CD4-positive, alpha-beta T cell (primary cell): ENCODE measurements at regions not wholly inside any gene's neighbourhood (a gene's known extent, or its start where the extent isn't known, plus 50 kb on each side); places are given as distances from the start of the nearest gene placed in this dataset.

Experiments used
- ATAC-seq: fragments of 200-7000 bp; cut with Tn5 transposase; one replicate; pipeline ENCODE4 v1.10.0; 2022; ENCODE audit warnings: mild to moderate bottlenecking; ENCODE audit not compliant: poor library complexity
- CTCF ChIA-PET: fragments of 350-600 bp; sonication (Branson Sonifier 250); formaldehyde crosslinking; loops from one replicate; lab custom pipeline; 2021; ENCODE audit warnings: antibody characterized with exemption, inconsistent platforms; lab: Charles Lee
- POLR2A ChIA-PET: fragments of 350-600 bp; sonication (Branson Sonifier 250); formaldehyde crosslinking; loops from one replicate; lab custom pipeline; 2021; ENCODE audit warnings: antibody characterized with exemption, inconsistent platforms; lab: Charles Lee
- DNase-seq, 14 experiments: peaks; one replicate each; pipeline ENCODE4 v3.0.0-alpha.2; 2013 to 2020; ENCODE audit warnings: mixed read lengths in 2 of 14
- H3K27ac ChIP-seq, 2 donors: one replicate each; pipeline versions ENCODE4 v1.5.1 to v1.7.0; 2013; ENCODE audit warnings: low read length in 2 of 2, low read depth in 1 of 2, mild to moderate bottlenecking in 1 of 2
- H3K27me3 ChIP-seq, 2 experiments: 1 replicate in 1 of 2; 2 replicates in 1 of 2; pipeline versions ENCODE4 v1.6.1 to v1.7.0; 2013; ENCODE audit warnings: low read length in 2 of 2, control low read depth in 1 of 2, mild to moderate bottlenecking in 1 of 2, moderate library complexity in 1 of 2; ENCODE audit not compliant: insufficient read depth in 2 of 2, control insufficient read depth in 1 of 2
- H3K36me3 ChIP-seq: one replicate; pipeline ENCODE4 v1.6.1; 2013; ENCODE audit warnings: low read length, control low read depth; ENCODE audit not compliant: insufficient read depth
- H3K4me1 ChIP-seq: one replicate; pipeline ENCODE4 v1.6.1; 2013; ENCODE audit warnings: low read length, control low read depth; ENCODE audit not compliant: insufficient read depth
- H3K4me3 ChIP-seq: one replicate; pipeline ENCODE4 v1.5.1; 2013; ENCODE audit warnings: mild to moderate bottlenecking, low read length, moderate library complexity
- H3K9me3 ChIP-seq, 2 experiments: 1 replicate in 1 of 2; 2 replicates in 1 of 2; pipeline versions ENCODE4 v1.6.1 to v1.7.0; 2013; ENCODE audit warnings: low read length in 2 of 2, mild to moderate bottlenecking in 2 of 2, control low read depth in 1 of 2, moderate library complexity in 1 of 2; ENCODE audit not compliant: control insufficient read depth in 1 of 2, insufficient read depth in 1 of 2
- H3K27ac Mint-ChIP-seq: one replicate; pipeline ENCODE4 v1.8.0; 2020; ENCODE audit warnings: mixed read lengths
- H3K27me3 Mint-ChIP-seq: one replicate; pipeline ENCODE4 v1.8.0; 2021; ENCODE audit warnings: mixed read lengths
- H3K36me3 Mint-ChIP-seq: one replicate; pipeline ENCODE4 v1.8.0; 2021; ENCODE audit warnings: low read depth, mixed read lengths
- H3K4me1 Mint-ChIP-seq: one replicate; pipeline ENCODE4 v1.8.0; 2021; ENCODE audit warnings: low read depth, mixed read lengths
- H3K4me3 Mint-ChIP-seq: one replicate; pipeline ENCODE4 v1.8.0; 2020; ENCODE audit warnings: mild to moderate bottlenecking, mixed read lengths
- H3K9me3 Mint-ChIP-seq: one replicate; pipeline ENCODE4 v1.8.0; 2020; ENCODE audit warnings: mixed read lengths
- CTCF ChIP-seq: fragments of 200-600 bp; IDR thresholded peaks from one replicate; pipeline ENCODE4 v1.8.0; 2022; ENCODE audit warnings: antibody characterized with exemption, mild to moderate bottlenecking
- intact Hi-C, 2 experiments: fragments of 100-400 bp; cut with DNase I in 1 of 2; cut with micrococcal nuclease in 1 of 2; formaldehyde crosslinking; loops; one replicate each; pipeline versions ENCODE4 v1.15.1 to v1.9.0; 2023 to 2025; cut with DNase I, micrococcal nuclease

- Histone ChIP-seq H3K4me1 (peaks cover 20% of the 10 kb centered on the region), H3K27ac (no peak overlapping the region), H3K9me3 (no peaks in the 10 kb centered on the region), H3K4me3 (peak overlapping the region; percentile 59), H3K27me3 (no peaks in the 10 kb centered on the region), H3K36me3 (no peaks in the 10 kb centered on the region)
- DNase-seq = peak; percentile 68 to 91 (median 77)
- ATAC-seq = peak; percentile 95
- Mint-ChIP-seq H3K27me3 (no peaks in the 10 kb centered on the region), H3K4me3 (peak overlapping the region; percentile 92), H3K4me1 (peaks cover 6% of the 10 kb centered on the region), H3K27ac (no peak overlapping the region), H3K36me3 (no peaks in the 10 kb centered on the region), H3K9me3 (no peaks in the 10 kb centered on the region)
- TF ChIP-seq CTCF = peak; percentile 100
- intact Hi-C loops = loop anchor here (1.0 to 10.0 kb wide), 10 partner anchors 14 to 652 kb away; partner anchors contain the start of gene ETNK2 (in 1 of the 2)
- CTCF ChIA-PET = interaction anchor here (0.6 to 1.9 kb wide), 34 partner anchors 10 to 1540 kb away, joined by 3 to 32 read pairs (median 4); no protein-coding TSS in a partner anchor
- POLR2A ChIA-PET = interaction anchor here (0.6 to 1.2 kb wide), 5 partner anchors 15 to 1870 kb away, joined by 3 to 4 read pairs (median 3); no protein-coding TSS in a partner anchor
Measured at GRCh38 chr1:204806943-204807687, 63.5 kb upstream of the NFASC start.

GRCh38 chr1:204809488-204809887, 61.2 kb upstream of the NFASC start:
- H3K36me3 ChIP-seq = no peaks in the 10 kb centered on the region
- H3K9me3 Mint-ChIP-seq = no peaks in the 10 kb centered on the region
- POLR2A ChIA-PET = no interaction called here
- H3K4me1 Mint-ChIP-seq = no peaks in the 10 kb centered on the region
- H3K4me3 Mint-ChIP-seq = no peak overlapping the region
- intact Hi-C loops = loop anchor here (5.0 to 10.0 kb wide), 5 partner anchors 305 to 655 kb away; partner anchors contain the start of gene ETNK2 (in 1 of the 2)
- peaks cover 0 to 12% of the 10 kb centered on the region in 2 experiments for H3K27me3 ChIP-seq
- H3K27me3 Mint-ChIP-seq = peaks cover 8% of the 10 kb centered on the region
- H3K9me3 ChIP-seq = no peaks in the 10 kb centered on the region
- H3K36me3 Mint-ChIP-seq = no peaks in the 10 kb centered on the region
- peaks cover 10% of the 10 kb centered on the region for H3K4me1 ChIP-seq
- H3K27ac ChIP-seq = no peak overlapping the region
- no peak for TF ChIP-seq CTCF
- no peak for DNase-seq
- CTCF ChIA-PET = no interaction called here
- H3K4me3 ChIP-seq = no peak overlapping the region
- no peak for ATAC-seq
- no peak overlapping the region for H3K27ac Mint-ChIP-seq

- Mint-ChIP-seq H3K36me3 (no peaks in the 10 kb centered on the region), H3K27ac (no peak overlapping the region), H3K27me3 (peaks cover 35% of the 10 kb centered on the region), H3K9me3 (no peaks in the 10 kb centered on the region), H3K4me3 (no peak overlapping the region), H3K4me1 (no peaks in the 10 kb centered on the region)
- DNase-seq (no peak), ATAC-seq (no peak)
- Histone ChIP-seq H3K4me1 (no peaks in the 10 kb centered on the region), H3K27ac (no peak overlapping the region), H3K36me3 (no peaks in the 10 kb centered on the region), H3K27me3 (peaks cover 8 to 22% of the 10 kb centered on the region in 2 experiments), H3K4me3 (no peak overlapping the region), H3K9me3 (no peaks in the 10 kb centered on the region)
- no peak for TF ChIP-seq CTCF
- intact Hi-C loops = no loop called here
- POLR2A ChIA-PET = no interaction called here
- CTCF ChIA-PET = no interaction called here
Measured at GRCh38 chr1:204812842-204813241, 57.8 kb upstream of the NFASC start.
